ENCODE measurements at regions not wholly inside any gene's neighbourhood (a gene's known extent, or its start where the extent isn't known, plus 50 kb on each side); places are given as distances from the start of the nearest gene placed in this dataset.
A peak's percentile ranks its signal among the peaks of the same experiment; 100 is the strongest.

DNA sequence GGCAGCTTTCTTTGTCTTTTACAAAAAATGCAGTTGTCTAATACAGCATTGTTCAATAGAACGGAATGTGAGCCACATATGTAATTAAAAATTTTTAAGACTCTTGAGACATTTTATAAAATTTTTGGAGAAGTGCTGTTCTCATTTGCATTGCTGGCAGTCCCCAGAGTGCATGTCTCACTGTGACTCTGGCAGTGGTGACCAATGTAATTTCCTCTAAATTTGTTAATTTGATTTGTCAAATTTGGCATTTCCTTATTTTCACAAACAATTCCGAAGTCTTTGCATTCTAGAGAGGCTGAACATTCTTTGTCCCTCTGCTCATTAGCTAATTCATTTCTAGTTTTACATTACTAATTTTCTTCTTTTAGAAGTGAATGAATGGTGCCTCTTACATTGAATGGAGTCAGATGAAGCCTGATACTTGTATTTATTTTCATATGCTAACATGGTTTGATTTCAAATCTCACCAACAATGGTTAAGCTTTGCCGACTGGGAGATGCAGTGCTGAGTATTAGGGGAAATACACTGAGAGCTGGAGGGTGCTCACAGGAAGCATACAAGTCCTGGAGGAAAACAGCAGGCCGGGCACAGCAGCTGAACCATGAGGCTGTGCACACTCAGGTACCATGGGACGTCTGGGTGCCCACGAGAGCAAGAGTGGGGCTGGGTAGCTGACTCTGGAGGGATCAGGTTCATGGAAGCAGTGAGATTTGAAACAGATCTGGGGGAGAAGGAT is 68.5 kb upstream of the ARMC2 start:
- no peak for DNase-seq

DNA sequence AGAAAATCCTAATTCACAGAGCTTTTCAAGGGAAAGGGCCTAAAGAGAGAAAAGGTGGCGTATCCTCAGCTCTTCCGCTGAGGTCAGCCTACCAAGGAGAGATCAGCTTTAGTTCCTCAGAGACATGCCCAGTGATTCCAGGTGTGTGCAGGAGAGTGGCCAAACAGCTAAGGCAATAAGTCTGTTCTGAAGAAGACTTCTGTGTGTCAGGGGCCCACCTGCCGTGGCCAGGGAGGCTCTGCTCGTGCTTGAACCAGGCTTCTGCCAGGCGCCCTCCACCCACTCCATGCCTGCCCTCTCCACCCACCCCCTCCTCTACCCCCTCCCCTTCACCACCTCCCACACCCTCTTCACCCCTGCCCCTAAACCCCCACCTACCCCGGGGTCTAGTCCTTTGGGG is 67.4 kb upstream of the ARMC2 start:
- no peak for DNase-seq

DNA sequence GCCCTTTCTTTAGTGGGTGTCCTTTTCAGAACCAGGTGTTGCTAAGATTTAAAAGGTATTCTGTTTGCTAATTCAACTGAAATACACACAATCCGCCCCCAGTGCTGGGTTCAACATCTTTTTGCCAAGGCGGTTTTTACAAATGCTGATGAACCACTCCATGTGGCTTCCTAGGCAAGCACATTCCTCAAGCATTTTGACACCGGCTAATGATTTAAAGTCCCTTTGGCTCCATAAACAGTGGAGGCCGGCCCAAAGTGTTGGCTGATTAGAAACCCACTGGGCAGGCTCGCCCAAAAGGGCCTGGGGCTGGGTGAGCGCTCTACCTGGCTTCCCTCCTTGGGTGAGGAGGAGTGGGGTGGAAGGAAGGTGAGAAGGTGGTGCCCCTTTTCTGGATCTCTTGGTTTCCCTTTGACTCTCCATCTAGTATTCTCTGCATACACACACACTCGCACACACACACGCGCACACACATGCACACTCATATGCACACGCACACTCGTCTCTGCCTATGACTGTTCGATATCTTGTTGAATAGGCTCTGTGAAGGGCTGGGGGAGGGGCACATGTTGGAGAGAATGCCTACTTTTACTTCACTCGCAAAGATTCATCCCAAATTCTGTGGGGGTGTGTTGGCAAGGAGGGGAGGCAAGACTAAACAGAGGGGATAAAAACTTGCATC is 66.7 kb upstream of the ARMC2 start:
- DNase-seq, result no peak

DNA sequence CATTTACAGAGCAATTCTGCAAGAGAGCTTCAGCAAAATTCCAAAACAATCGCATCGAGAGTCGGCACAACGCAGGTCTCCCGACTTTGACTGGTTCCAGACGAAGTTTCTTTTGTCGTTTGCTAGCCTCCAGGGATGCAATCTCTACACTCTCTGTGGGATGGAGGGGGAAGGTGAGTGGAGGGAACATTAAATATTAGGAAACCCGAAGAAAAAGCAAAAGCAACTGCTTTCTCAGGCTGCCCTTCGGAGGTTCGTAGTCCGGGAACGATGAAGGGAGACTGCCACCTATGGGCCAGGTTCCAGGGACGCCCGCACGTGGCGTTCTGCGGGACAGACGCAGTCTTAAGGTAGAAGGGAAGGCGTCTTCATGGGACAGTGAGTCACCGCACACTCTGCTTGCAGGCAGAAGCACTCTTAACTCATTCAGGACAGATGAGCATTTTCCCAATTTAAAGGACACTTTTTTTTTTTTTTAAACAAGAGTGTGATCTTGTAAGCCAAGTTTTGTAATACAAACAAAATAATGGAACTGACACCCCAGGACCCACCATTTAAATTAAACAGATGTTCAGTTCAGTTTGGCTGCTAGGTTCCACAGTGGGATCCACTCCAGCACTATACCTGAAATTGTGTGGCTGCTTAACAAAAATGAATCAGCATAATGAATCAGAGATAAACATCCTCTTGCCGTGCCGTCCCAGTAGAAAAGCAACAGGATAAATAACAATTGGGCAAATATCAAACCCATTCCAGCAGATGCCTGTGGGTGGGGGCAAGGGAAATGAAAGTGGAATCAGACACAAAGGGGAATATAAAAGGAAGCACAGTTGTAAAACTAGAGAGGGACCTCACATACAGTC is 65.8 kb upstream of the ARMC2 start:
- DNase-seq, result peak; percentile 20

DNA sequence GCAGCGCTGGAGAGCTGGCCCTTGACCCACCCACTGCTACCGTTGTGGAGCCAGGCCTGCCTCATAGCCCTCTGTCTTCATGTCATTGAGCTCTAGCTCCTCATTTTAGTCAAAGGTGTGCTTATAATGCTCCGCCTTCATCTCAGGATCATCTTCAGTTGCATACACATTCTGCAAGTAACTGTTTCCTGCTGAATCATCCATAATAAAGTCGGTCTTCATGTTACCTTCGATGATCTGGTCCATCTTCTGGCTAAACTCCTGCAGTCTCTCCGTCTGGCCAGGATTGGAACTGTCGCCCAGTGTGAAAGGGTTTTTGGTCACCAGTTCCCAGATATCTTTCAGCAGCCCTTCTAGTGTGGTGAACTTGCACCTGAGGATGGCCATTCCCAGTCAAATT is 62.6 kb upstream of the ARMC2 start:
- no peak for DNase-seq

DNA sequence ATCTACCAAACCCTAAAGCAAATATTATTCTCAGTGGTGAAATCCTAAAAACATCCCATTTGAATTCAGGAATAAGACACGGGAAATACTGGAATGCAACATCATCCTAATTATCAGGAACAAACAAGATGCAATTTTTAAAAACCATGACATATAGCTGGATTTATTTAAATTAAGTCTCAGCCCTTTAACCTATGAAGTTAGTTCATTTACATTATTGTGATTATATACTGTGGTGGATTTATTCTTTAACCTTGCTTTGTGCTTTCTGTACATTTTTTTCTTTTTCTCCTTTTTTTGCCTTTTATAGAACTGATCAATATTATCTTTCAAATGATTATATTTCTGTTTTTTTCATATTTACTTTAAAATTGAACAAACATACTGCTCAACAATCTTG is 59.8 kb upstream of the ARMC2 start:
- no peak for DNase-seq

DNA sequence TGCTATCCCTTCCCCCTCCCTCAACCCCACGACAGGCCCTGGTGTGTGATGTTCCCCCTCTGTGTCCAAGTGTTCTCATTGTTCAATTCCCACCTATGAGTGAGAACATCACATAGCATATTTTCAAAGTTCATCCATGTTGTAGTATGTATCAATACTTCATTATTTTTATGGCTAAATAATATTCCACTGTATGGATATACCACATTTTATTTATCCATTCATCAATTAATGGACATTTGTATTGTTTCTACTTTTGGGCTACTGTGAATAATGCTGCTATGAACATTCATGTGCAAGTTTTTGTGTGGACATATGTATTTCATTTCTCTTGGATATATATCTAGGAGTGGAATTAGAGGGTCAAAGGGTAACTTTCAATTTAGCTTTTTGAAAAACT is 58.7 kb upstream of the ARMC2 start:
- no peak for DNase-seq

DNA sequence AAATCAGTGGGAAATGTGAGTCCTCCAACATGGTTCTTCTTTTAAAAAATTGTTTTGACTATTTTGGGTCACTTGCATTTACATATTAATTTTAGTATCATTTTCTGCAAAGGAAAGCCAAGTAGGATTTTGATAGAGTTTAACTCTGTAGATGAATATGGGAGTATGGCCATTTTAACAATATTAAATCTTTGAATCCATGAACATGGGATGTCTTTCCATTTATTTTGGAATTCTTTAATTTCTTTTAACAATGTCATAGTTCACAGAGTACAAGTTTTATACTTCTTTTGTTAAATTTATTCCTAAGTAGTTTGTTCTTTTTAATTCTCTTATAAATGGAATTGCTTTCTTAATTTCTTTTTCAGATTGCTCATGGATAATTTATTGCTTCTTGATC is 56.5 kb upstream of the ARMC2 start:
- DNase-seq, result no peak

DNA sequence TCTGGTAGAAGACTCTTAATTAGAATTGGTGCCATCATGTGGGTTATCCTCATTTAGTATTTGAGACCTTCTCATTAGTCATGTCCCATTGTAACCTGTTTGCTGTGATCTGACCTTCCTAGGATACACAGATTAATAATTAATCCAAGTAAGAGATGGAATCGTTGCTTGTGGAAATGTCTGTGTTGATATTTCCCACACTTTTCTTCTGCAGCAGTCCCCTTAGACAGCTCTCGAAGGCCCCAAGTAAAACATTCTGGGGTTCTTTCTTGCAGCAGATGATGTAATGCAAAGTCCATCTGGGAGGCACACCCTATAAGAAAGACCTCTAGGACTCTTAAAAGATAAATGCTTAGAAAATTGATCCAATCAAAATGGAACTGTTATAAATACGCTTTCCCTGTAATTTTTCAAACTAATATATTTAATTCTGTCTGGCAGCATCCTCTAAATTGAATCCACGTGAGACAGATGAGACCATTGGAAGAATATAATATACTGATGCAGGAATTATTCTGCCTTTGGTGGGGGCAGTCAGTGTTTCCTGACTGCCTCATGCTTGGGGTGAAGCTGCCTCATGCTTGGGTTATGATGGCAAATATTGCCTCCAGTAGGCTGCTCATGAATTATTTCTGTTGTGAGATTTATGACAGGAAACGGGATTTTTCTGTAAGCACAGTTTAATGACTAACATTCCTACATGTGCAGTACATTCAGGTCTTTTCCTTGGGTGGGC is 54.5 kb upstream of the ARMC2 start:
- no peak for DNase-seq

DNA sequence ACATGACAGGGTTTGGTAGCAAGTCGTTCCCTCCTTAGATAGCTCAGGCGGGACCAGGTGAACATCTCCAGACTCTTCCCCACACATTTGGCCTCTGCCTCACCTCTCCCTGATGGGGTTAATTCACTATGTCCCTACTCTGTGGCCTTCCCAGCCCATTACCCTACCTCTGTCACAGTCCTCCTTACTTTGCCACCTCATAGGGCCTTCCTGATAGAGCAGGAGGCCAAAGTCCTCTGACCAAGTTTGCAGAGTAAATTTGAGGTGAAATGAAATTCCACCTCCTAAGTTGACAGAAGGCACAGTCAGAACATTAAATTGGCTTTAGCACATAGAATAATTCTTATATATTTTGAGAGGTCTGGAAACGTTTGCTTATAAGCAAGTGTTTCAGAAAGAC is 53.1 kb upstream of the ARMC2 start:
- no peak for DNase-seq

DNA sequence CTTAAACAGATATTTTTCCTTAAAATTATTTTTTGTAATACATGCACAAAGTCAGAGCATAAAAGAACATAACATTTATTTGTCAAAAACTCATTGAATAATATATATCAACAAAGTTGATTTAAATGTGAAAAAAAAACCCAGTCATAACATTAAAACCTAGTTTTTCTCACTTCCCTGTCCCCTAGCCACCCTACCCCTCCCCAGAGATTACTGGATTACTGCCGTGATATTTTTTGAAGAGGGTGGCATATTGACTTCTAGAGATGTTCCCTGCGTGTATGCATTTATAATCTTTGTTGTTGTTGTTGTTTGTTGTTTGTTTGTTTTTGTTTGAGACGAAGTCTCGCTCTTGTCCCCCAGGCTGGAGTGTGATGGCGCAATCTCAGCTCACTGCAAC is 52.4 kb upstream of the ARMC2 start:
- no peak for DNase-seq

DNA sequence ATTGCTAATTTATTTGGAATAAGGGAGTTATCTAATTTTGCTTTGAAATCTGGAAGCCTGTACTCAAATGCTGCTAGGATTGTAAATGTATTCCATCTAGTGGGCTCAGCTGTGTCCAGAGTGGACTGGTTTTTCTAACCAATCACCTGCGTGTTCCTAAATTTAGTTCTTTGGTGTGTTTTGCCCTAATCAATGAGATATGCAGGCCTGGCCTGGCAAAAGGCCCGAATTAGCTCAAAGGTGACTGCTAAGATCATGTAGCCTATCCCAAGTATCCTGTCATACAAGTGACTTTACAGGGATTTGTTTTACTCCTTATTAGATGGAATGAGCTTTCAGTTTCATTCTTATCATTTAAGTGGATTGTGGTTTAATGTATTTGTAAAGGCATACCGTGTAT is 51.3 kb upstream of the ARMC2 start:
- no peak for DNase-seq

DNA sequence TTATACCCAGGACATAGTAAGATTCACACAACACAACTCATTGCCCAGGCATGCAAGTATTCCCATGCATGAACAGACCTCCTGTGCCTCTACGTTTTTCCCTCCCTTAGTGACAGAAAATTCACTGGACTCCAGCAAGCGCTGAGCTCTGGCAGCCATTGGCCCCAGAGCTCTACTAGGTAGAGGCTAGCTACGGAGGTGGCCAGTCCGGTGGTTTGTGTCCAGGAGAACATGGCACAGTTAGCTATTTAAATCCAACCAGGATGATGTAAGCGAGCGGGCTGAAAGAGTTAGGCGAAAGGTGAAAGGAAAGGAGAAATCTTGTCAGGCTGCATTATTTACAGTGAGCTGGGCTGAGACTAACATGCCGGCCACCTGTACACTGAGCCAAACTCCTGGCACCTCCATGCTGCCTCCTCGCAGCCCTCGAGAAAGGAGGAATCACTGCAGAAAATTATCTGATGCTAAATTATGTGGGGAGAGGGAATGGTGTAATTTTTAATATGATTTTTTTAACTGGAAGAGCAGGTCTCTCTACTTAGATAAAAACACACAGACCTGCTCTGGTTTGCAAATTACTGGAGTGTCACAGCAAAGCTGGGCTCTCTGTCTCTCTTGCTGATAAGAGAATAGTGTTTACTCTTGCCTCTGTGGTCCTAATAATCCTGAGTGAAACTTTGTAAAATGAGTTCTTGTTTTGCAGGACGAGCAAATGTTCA is 50.1 kb upstream of the ARMC2 start:
- DNase-seq, result no peak
